ENCODE measurements at regions not wholly inside any gene's neighbourhood (a gene's known extent, or its start where the extent isn't known, plus 50 kb on each side); places are given as distances from the start of the nearest gene placed in this dataset.

DNA sequence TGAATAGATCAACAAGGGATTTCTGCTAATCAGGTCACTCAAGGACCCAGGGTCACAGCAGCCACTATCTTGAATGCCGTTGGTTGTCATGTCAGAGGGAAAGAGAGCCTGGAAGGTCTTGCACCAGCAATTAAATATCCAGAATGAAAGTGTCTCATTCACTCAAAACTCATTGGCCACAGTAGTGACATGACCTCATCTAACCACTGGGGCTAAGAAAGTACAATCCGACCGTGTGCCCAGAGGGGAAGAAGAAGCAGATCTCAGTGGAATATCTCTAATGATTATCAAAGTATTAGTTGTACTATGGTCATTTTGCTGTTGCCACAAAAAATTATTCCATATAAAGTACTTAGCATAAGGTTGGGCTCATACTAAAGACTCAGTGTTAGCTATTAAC is 210.0 kb downstream of the QDPR start:
- H2BK15ac ChIP-seq (ENCODE audit: low read depth, poor library complexity, severe bottlenecking), result no peak overlapping the region
- no peak overlapping the region for H2BK120ac ChIP-seq (ENCODE audit: low read depth, low read length)
- no peak overlapping the region for H2AFZ ChIP-seq (ENCODE audit: low read depth, low read length)
- no peak overlapping the region for H3K23ac ChIP-seq (ENCODE audit: low read length in 2 of 2)
- H3K18ac ChIP-seq (ENCODE audit: low read depth in 1 of 2, low read length in 2 of 2), result no peak overlapping the region
- H3K36me3 ChIP-seq (ENCODE audit: control insufficient read depth in 1 of 2, insufficient read depth in 2 of 2, low read depth in 1 of 2, low read length in 2 of 2), result no peaks in the 10 kb centered on the region
- no peak overlapping the region for H4K8ac ChIP-seq (ENCODE audit: low read length)
- no peak overlapping the region for H3K14ac ChIP-seq (ENCODE audit: low read length in 2 of 2)
- H3K4ac ChIP-seq (ENCODE audit: low read depth in 1 of 2, low read length in 2 of 2), result no peak overlapping the region
- no peaks in the 10 kb centered on the region for H3K27me3 ChIP-seq (ENCODE audit: control insufficient read depth in 1 of 2, insufficient read depth in 1 of 2, low read length in 2 of 2)
- no peaks in the 10 kb centered on the region for H3K9me3 ChIP-seq (ENCODE audit: control insufficient read depth, low read length)
- no peak overlapping the region for H3K4me3 ChIP-seq (ENCODE audit: insufficient read depth in 1 of 2, low read depth in 1 of 2, low read length in 2 of 2)
- H2AK5ac ChIP-seq (ENCODE audit: low read length, severe bottlenecking), result no peak overlapping the region
- no peak overlapping the region for H3K27ac ChIP-seq (ENCODE audit: low read length, poor library complexity, severe bottlenecking)
- no peak overlapping the region for H4K91ac ChIP-seq (ENCODE audit: low read length)
- no peak overlapping the region for H3K9ac ChIP-seq (ENCODE audit: low read length)
- H3K4me1 ChIP-seq (ENCODE audit: control insufficient read depth, insufficient read depth, low read depth, low read length), result no peaks in the 10 kb centered on the region
- no peak overlapping the region for H3K4me2 ChIP-seq (ENCODE audit: low read length, poor library complexity, severe bottlenecking)
- 81% methylated on average over 2 of the region's 3 CpGs for WGBS
- H3K79me1 ChIP-seq (replicated peaks; ENCODE audit: low read length, poor library complexity, severe bottlenecking), result no peaks in the 10 kb centered on the region
- no peak for DNase-seq
- no peak overlapping the region for H2BK12ac ChIP-seq (ENCODE audit: low read length in 2 of 2)
- no peak overlapping the region for H2BK5ac ChIP-seq (ENCODE audit: low read depth, low read length, poor library complexity, severe bottlenecking)

DNA sequence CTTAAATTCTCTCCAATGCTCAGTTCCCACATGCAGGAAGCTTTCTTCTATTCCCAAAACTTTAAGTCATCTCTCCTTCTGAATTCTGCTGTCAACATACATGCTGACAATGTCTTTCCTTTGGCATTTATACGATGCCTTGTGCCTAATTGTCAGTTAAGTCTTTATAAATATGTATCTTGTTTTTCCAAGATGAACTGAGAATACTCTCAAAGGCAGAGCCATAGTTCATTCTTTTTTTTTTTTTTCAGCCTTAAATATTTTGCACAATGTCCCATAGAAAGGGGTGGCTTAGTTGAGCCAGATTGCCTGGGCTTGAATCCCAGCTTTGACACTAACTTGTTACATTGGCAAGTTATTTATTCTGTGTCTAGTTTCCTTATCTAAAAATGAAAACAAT is 210.6 kb downstream of the QDPR start:
- Histone ChIP-seq H2AFZ (ENCODE audit: low read depth, low read length) (no peak overlapping the region), H3K27me3 (ENCODE audit: control insufficient read depth in 1 of 2, insufficient read depth in 1 of 2, low read length in 2 of 2) (no peaks in the 10 kb centered on the region), H2BK120ac (ENCODE audit: low read depth, low read length) (no peak overlapping the region), H3K36me3 (ENCODE audit: control insufficient read depth in 1 of 2, insufficient read depth in 2 of 2, low read depth in 1 of 2, low read length in 2 of 2) (no peaks in the 10 kb centered on the region), H3K27ac (ENCODE audit: low read length, poor library complexity, severe bottlenecking) (no peak overlapping the region), H4K91ac (ENCODE audit: low read length) (no peak overlapping the region), H3K23ac (ENCODE audit: low read length in 2 of 2) (no peak overlapping the region), H3K4ac (ENCODE audit: low read depth in 1 of 2, low read length in 2 of 2) (no peak overlapping the region), H3K14ac (ENCODE audit: low read length in 2 of 2) (no peak overlapping the region), H3K18ac (ENCODE audit: low read depth in 1 of 2, low read length in 2 of 2) (no peak overlapping the region), H3K4me1 (ENCODE audit: control insufficient read depth, insufficient read depth, low read depth, low read length) (no peaks in the 10 kb centered on the region), H3K9me3 (ENCODE audit: control insufficient read depth, low read length) (no peaks in the 10 kb centered on the region), H2BK12ac (ENCODE audit: low read length in 2 of 2) (no peak overlapping the region), H3K9ac (ENCODE audit: low read length) (no peak overlapping the region), H2BK5ac (ENCODE audit: low read depth, low read length, poor library complexity, severe bottlenecking) (no peak overlapping the region), H3K4me2 (ENCODE audit: low read length, poor library complexity, severe bottlenecking) (no peak overlapping the region), H3K79me1 (replicated peaks; ENCODE audit: low read length, poor library complexity, severe bottlenecking) (no peaks in the 10 kb centered on the region), H4K8ac (ENCODE audit: low read length) (no peak overlapping the region), H3K4me3 (ENCODE audit: insufficient read depth in 1 of 2, low read depth in 1 of 2, low read length in 2 of 2) (no peak overlapping the region), H2BK15ac (ENCODE audit: low read depth, poor library complexity, severe bottlenecking) (no peak overlapping the region), H2AK5ac (ENCODE audit: low read length, severe bottlenecking) (no peak overlapping the region)
- no CpG with 5 or more reads among the region's 1 CpG for WGBS
- DNase-seq, result no peak

DNA sequence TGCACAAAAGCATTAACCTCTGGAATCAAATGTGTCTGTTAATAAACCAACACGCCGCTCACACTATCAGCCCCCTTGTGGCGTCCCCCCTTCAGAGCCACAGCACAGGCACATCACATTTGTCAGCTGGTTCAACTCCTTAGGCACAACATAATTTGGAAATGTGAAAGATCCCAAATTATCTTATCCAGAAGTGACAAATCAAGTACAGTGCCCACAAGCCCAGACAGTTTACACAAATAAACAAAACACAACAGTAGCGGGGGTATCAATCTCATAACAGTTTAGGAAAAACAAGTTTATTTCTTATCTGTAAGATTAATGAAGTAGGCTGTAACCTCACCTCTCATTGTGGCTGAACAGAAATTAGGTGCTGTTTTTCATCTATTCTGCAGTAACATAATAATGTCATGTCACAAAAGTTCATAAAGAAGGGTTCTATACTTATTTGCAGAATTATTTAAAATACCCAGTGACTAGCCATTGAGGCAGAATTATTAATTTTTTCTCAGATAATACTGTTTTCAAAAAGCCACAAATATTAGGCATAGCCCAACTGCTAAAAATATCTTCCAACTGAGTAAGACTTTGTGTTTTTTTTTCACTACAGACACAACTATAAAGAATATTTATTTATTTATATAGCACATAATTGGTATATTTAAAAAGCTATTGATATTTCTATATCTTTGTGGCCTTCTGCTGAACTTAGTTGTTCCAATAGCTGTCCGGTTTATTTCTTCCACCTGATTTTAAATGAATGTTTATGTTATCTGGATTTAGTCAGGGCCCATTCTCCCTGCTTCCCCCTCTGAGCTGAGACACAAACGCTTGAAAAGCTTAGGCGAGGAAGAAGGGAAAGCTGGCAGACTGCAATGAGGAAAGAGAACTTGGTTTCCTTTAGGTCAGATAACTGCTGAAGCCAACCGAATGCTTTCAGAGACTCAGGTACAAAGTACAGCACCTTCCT is 214.7 kb downstream of the QDPR start:
- H3K9me3 ChIP-seq (ENCODE audit: control insufficient read depth, low read length), result no peaks in the 10 kb centered on the region
- H2BK5ac ChIP-seq (ENCODE audit: low read depth, low read length, poor library complexity, severe bottlenecking), result no peak overlapping the region
- H4K91ac ChIP-seq (ENCODE audit: low read length), result no peak overlapping the region
- no peak overlapping the region for H3K9ac ChIP-seq (ENCODE audit: low read length)
- DNase-seq, result no peak
- H3K36me3 ChIP-seq (ENCODE audit: control insufficient read depth in 1 of 2, insufficient read depth in 2 of 2, low read depth in 1 of 2, low read length in 2 of 2), result no peaks in the 10 kb centered on the region
- no peak overlapping the region for H2AK5ac ChIP-seq (ENCODE audit: low read length, severe bottlenecking)
- H3K27me3 ChIP-seq (ENCODE audit: control insufficient read depth in 1 of 2, insufficient read depth in 1 of 2, low read length in 2 of 2), result no peaks in the 10 kb centered on the region
- no peak overlapping the region for H3K18ac ChIP-seq (ENCODE audit: low read depth in 1 of 2, low read length in 2 of 2)
- H3K23ac ChIP-seq (ENCODE audit: low read length in 2 of 2), result no peak overlapping the region
- H2AFZ ChIP-seq (ENCODE audit: low read depth, low read length), result no peak overlapping the region
- H2BK120ac ChIP-seq (ENCODE audit: low read depth, low read length), result no peak overlapping the region
- no peaks in the 10 kb centered on the region for H3K79me1 ChIP-seq (replicated peaks; ENCODE audit: low read length, poor library complexity, severe bottlenecking)
- no peak overlapping the region for H3K4me2 ChIP-seq (ENCODE audit: low read length, poor library complexity, severe bottlenecking)
- H3K4me3 ChIP-seq (ENCODE audit: insufficient read depth in 1 of 2, low read depth in 1 of 2, low read length in 2 of 2), result no peak overlapping the region
- no peak overlapping the region for H3K14ac ChIP-seq (ENCODE audit: low read length in 2 of 2)
- no peak overlapping the region for H3K4ac ChIP-seq (ENCODE audit: low read depth in 1 of 2, low read length in 2 of 2)
- H3K27ac ChIP-seq (ENCODE audit: low read length, poor library complexity, severe bottlenecking), result no peak overlapping the region
- no peak overlapping the region for H2BK15ac ChIP-seq (ENCODE audit: low read depth, poor library complexity, severe bottlenecking)
- H2BK12ac ChIP-seq (ENCODE audit: low read length in 2 of 2), result no peak overlapping the region
- H4K8ac ChIP-seq (ENCODE audit: low read length), result no peak overlapping the region
- WGBS, result 78% methylated on average over 6 of the region's 8 CpGs
- no peaks in the 10 kb centered on the region for H3K4me1 ChIP-seq (ENCODE audit: control insufficient read depth, insufficient read depth, low read depth, low read length)

DNA sequence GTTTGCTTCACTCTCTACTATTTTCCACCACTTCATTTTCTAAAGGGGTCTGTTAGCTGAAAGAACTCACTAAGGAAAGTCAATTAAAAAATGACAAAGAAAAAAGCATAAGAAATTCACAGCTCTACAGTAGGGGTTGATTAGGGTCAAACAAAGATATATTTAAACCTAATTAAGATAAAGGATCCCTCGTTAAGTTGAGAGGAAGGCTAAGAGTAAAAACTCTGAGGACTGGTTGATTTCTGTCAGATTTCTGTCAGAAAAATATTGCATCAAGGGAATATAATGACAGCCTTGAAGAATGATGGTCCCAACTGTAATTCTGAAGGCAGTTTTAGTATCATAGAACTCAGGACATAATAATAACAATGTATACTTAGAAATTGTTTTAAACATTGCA is 218.0 kb downstream of the QDPR start:
- Histone ChIP-seq H3K4me2 (ENCODE audit: low read length, poor library complexity, severe bottlenecking) (no peak overlapping the region), H3K23ac (ENCODE audit: low read length in 2 of 2) (no peak overlapping the region), H3K27ac (ENCODE audit: low read length, poor library complexity, severe bottlenecking) (no peak overlapping the region), H3K79me1 (replicated peaks; ENCODE audit: low read length, poor library complexity, severe bottlenecking) (no peaks in the 10 kb centered on the region), H2AFZ (ENCODE audit: low read depth, low read length) (no peak overlapping the region), H3K4me3 (ENCODE audit: insufficient read depth in 1 of 2, low read depth in 1 of 2, low read length in 2 of 2) (no peak overlapping the region), H3K4me1 (ENCODE audit: control insufficient read depth, insufficient read depth, low read depth, low read length) (no peaks in the 10 kb centered on the region), H3K18ac (ENCODE audit: low read depth in 1 of 2, low read length in 2 of 2) (no peak overlapping the region), H4K8ac (ENCODE audit: low read length) (no peak overlapping the region), H2BK5ac (ENCODE audit: low read depth, low read length, poor library complexity, severe bottlenecking) (no peak overlapping the region), H2BK12ac (ENCODE audit: low read length in 2 of 2) (no peak overlapping the region), H2AK5ac (ENCODE audit: low read length, severe bottlenecking) (no peak overlapping the region), H3K14ac (ENCODE audit: low read length in 2 of 2) (no peak overlapping the region), H3K27me3 (ENCODE audit: control insufficient read depth in 1 of 2, insufficient read depth in 1 of 2, low read length in 2 of 2) (no peaks in the 10 kb centered on the region), H3K36me3 (ENCODE audit: control insufficient read depth in 1 of 2, insufficient read depth in 2 of 2, low read depth in 1 of 2, low read length in 2 of 2) (no peaks in the 10 kb centered on the region), H2BK120ac (ENCODE audit: low read depth, low read length) (no peak overlapping the region), H3K9me3 (ENCODE audit: control insufficient read depth, low read length) (no peaks in the 10 kb centered on the region), H3K4ac (ENCODE audit: low read depth in 1 of 2, low read length in 2 of 2) (no peak overlapping the region), H4K91ac (ENCODE audit: low read length) (no peak overlapping the region), H3K9ac (ENCODE audit: low read length) (no peak overlapping the region), H2BK15ac (ENCODE audit: low read depth, poor library complexity, severe bottlenecking) (no peak overlapping the region)
- WGBS, result 63% methylated on average over 1 of the region's 1 CpG
- DNase-seq, result no peak

Data from mesenchymal stem cell (in vitro differentiated cells and primary cell).